AG09309 (cell line): ENCODE measurements at regions not wholly inside any gene's neighbourhood (a gene's known extent, or its start where the extent isn't known, plus 50 kb on each side); places are given as distances from the start of the nearest gene placed in this dataset.

Source experiments
- DNase-seq: peaks from one replicate; pipeline ENCODE4 v3.0.0-alpha.2; 2010; ENCODE audit warnings: low read depth
- H3K4me3 ChIP-seq: 2 replicates; pipeline ENCODE4 v1.5.1; 2011; ENCODE audit warnings: mild to moderate bottlenecking, low read depth, low read length, moderate library complexity; ENCODE audit not compliant: control insufficient read depth
- TF ChIP-seq, protein P1 (sequence below): IDR thresholded peaks from 2 replicates; pipeline ENCODE4 v1.5.1; 2011; ENCODE audit warnings: mild to moderate bottlenecking, low read depth, low read length, inconsistent platforms; ENCODE audit not compliant: insufficient read depth, control insufficient read depth; ENCODE audit errors: missing control alignments

DNA sequence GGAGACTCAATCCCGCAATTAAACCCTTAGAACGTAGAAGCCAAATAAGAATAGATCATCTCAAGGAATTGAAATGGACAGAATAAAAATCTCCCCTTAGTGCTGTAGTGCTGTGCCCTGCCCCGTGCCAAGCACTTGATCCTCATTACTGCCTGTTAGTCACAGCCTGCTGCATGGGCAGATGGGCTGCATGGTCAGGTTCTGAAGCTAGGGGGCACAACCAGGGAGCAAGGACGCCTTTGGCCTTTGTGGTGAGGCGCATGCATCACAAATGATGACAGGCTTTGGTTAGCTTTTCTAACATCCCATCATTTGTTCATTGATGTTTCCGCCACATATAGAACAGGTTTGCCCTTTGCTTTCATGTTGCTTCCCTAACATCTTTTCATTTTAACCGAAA, 336.3 kb upstream of the ADAMTS9 start:
- TF ChIP-seq, protein P1, sequence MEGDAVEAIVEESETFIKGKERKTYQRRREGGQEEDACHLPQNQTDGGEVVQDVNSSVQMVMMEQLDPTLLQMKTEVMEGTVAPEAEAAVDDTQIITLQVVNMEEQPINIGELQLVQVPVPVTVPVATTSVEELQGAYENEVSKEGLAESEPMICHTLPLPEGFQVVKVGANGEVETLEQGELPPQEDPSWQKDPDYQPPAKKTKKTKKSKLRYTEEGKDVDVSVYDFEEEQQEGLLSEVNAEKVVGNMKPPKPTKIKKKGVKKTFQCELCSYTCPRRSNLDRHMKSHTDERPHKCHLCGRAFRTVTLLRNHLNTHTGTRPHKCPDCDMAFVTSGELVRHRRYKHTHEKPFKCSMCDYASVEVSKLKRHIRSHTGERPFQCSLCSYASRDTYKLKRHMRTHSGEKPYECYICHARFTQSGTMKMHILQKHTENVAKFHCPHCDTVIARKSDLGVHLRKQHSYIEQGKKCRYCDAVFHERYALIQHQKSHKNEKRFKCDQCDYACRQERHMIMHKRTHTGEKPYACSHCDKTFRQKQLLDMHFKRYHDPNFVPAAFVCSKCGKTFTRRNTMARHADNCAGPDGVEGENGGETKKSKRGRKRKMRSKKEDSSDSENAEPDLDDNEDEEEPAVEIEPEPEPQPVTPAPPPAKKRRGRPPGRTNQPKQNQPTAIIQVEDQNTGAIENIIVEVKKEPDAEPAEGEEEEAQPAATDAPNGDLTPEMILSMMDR = no peak
- H3K4me3 ChIP-seq = no peak overlapping the region
- DNase-seq = no peak

- no peak overlapping the region for H3K4me3 ChIP-seq
- DNase-seq = no peak
- TF ChIP-seq, protein P1 = no peak
Measured at GRCh38 chr3:65020281-65021160, 332.7 kb upstream of the ADAMTS9 start.

GRCh38 chr3:65019443-65020055, 331.7 kb upstream of the ADAMTS9 start:
- TF ChIP-seq, protein P1 = no peak
- DNase-seq = no peak
- H3K4me3 ChIP-seq = no peak overlapping the region

- H3K4me3 ChIP-seq = no peak overlapping the region
- TF ChIP-seq, protein P1 = no peak
- DNase-seq = no peak
Measured at GRCh38 chr3:65018801-65019200, 331.0 kb upstream of the ADAMTS9 start.

DNA sequence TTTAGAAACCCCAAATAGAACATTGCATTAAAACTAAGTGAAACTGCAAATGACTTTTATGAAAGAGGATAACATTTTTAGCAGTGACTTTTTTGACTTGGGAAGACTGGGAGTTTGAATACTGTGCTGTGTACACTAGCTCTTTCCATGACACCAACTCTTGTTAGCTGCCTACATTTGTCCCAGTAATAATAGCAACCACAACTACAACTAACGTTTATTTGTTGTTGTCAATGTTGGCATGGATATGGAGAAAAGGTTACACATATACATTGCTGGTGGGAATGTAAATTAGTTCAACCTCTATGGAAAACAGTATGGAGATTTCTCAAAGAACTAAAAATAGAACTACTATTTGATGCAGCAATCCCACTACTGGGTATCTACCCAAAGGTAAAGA, 329.6 kb upstream of the ADAMTS9 start:
- TF ChIP-seq, protein P1 = no peak
- no peak for DNase-seq
- H3K4me3 ChIP-seq = no peak overlapping the region

GRCh38 chr3:65015711-65016110, 327.9 kb upstream of the ADAMTS9 start:
- TF ChIP-seq, protein P1 = no peak
- H3K4me3 ChIP-seq = no peak overlapping the region
- no peak for DNase-seq
